Cardiac muscle cell (in vitro differentiated cells and primary cell): ENCODE measurements at regions not wholly inside any gene's neighbourhood (a gene's known extent, or its start where the extent isn't known, plus 50 kb on each side); places are given as distances from the start of the nearest gene placed in this dataset.

Source experiments
- DNase-seq, 2 donors: peaks; one replicate each; pipeline versions ENCODE4 v3.0.0 to v3.0.0-alpha.2; 2010 to 2017; ENCODE audit warnings: low read depth in 1 of 2, low spot score in 1 of 2
- H3K27ac ChIP-seq: fragments of 200-600 bp; sonication (generic); 2 replicates; pipeline ENCODE4 v1.5.1; 2016
- H3K27me3 ChIP-seq: fragments of 200-600 bp; sonication (generic); 2 replicates; pipeline ENCODE4 v1.6.0; 2016; ENCODE audit warnings: control low read depth
- H3K36me3 ChIP-seq: fragments of 200-600 bp; sonication (generic); 2 replicates; pipeline ENCODE4 v1.5.1; 2016; ENCODE audit warnings: control low read depth
- H3K4me1 ChIP-seq: fragments of 200-600 bp; sonication (generic); 2 replicates; pipeline ENCODE4 v1.8.1; 2017; ENCODE audit warnings: low read depth, mild to moderate bottlenecking, mixed run types
- H3K4me3 ChIP-seq: fragments of 200-600 bp; sonication (generic); 2 replicates; pipeline ENCODE4 v1.5.1; 2016; ENCODE audit warnings: mild to moderate bottlenecking
- H3K9me3 ChIP-seq: fragments of 200-600 bp; sonication (generic); 2 replicates; pipeline ENCODE4 v1.5.1; 2017; ENCODE audit warnings: low read depth, mild to moderate bottlenecking, control low read depth
- CTCF ChIP-seq: IDR thresholded peaks from 2 replicates; pipeline ENCODE4 v1.5.1; 2012; ENCODE audit warnings: low read depth, mild to moderate bottlenecking, low read length

- no peak for TF ChIP-seq CTCF
- H3K9me3 ChIP-seq: no peaks in the 10 kb centered on the region
- H3K36me3 ChIP-seq: no peaks in the 10 kb centered on the region
- H3K27ac ChIP-seq: no peak overlapping the region
- no peak overlapping the region for H3K4me3 ChIP-seq
- DNase-seq: no peak
- H3K4me1 ChIP-seq: no peaks in the 10 kb centered on the region
- no peaks in the 10 kb centered on the region for H3K27me3 ChIP-seq
Observed at GRCh38 chr2:14941151-14941631, 308.7 kb downstream of the LRATD1 start.

- no peak for DNase-seq
- Histone ChIP-seq H3K4me3 (no peak overlapping the region), H3K4me1 (no peaks in the 10 kb centered on the region), H3K27me3 (no peaks in the 10 kb centered on the region), H3K9me3 (no peaks in the 10 kb centered on the region), H3K27ac (no peak overlapping the region), H3K36me3 (no peaks in the 10 kb centered on the region)
- no peak for TF ChIP-seq CTCF
Observed at GRCh38 chr2:14942987-14943386, 310.5 kb downstream of the LRATD1 start.

- Histone ChIP-seq H3K27ac (no peak overlapping the region), H3K4me1 (no peaks in the 10 kb centered on the region), H3K4me3 (no peak overlapping the region), H3K27me3 (no peaks in the 10 kb centered on the region), H3K36me3 (no peaks in the 10 kb centered on the region), H3K9me3 (no peaks in the 10 kb centered on the region)
- TF ChIP-seq CTCF: no peak
- peak in 1 of 2 donors; percentile 28 for DNase-seq
Observed at GRCh38 chr2:14944562-14945346, 312.2 kb downstream of the LRATD1 start.

- H3K9me3 ChIP-seq: no peaks in the 10 kb centered on the region
- H3K4me3 ChIP-seq: no peak overlapping the region
- no peaks in the 10 kb centered on the region for H3K36me3 ChIP-seq
- no peak overlapping the region for H3K27ac ChIP-seq
- H3K4me1 ChIP-seq: no peaks in the 10 kb centered on the region
- no peaks in the 10 kb centered on the region for H3K27me3 ChIP-seq
- no peak for DNase-seq
- TF ChIP-seq CTCF: no peak
Observed at GRCh38 chr2:14951569-14952285, 319.2 kb downstream of the LRATD1 start.

GRCh38 chr2:14952400-14952963, 320.0 kb downstream of the LRATD1 start:
- Histone ChIP-seq H3K36me3 (no peaks in the 10 kb centered on the region), H3K4me1 (no peaks in the 10 kb centered on the region), H3K4me3 (no peak overlapping the region), H3K27me3 (no peaks in the 10 kb centered on the region), H3K27ac (no peak overlapping the region), H3K9me3 (no peaks in the 10 kb centered on the region)
- TF ChIP-seq CTCF: no peak
- no peak for DNase-seq
